Liver (tissue), 3 donors: ENCODE measurements at regions not wholly inside any gene's neighbourhood (a gene's known extent, or its start where the extent isn't known, plus 50 kb on each side); places are given as distances from the start of the nearest gene placed in this dataset.

Experiments used
- ATF3 ChIP-seq: IDR thresholded peaks from 2 replicates; pipeline ENCODE4 v1.6.1; 2016; ENCODE audit warnings: antibody characterized with exemption
- CTCF ChIP-seq: fragments of 150-350 bp; IDR thresholded peaks from 2 replicates; pipeline ENCODE4 v1.5.1; 2017; ENCODE audit warnings: improper control_type of control experiment, low read depth, low read length; ENCODE audit not compliant: missing input control
- JUND ChIP-seq, 2 donors: IDR thresholded peaks; 2 replicates each; pipeline ENCODE4 v1.6.1; 2016; ENCODE audit warnings: antibody characterized with exemption in 2 of 2
- RAD21 ChIP-seq, 2 donors: IDR thresholded peaks; 2 replicates each; pipeline ENCODE4 v1.6.1; 2016; ENCODE audit warnings: antibody characterized with exemption in 2 of 2, mild to moderate bottlenecking in 2 of 2
- REST ChIP-seq: IDR thresholded peaks from 2 replicates; pipeline ENCODE4 v1.6.1; 2016; ENCODE audit warnings: antibody characterized with exemption, mild to moderate bottlenecking
- TAF1 ChIP-seq: conservative IDR thresholded peaks from 2 replicates; pipeline ENCODE4 v1.6.1; 2016; ENCODE audit warnings: antibody characterized with exemption, mild to moderate bottlenecking
- ZBTB33 ChIP-seq: IDR thresholded peaks from 2 replicates; pipeline ENCODE4 v1.6.1; 2016; ENCODE audit warnings: antibody characterized with exemption
- donor health status: healthy.
- donor health status: healthy.

GRCh38 chr22:27327497-27327896 lies 474.1 kb downstream of the MN1 start:
- TF ChIP-seq CTCF (no peak), TAF1 (no peak), JUND (IDR thresholded peaks at IDR 0.05) (no peak), ATF3 (no peak), ZBTB33 (no peak), REST (no peak), RAD21 (IDR thresholded peaks at IDR 0.05) (no peak)
